ENCODE measurements at regions not wholly inside any gene's neighbourhood (a gene's known extent, or its start where the extent isn't known, plus 50 kb on each side); places are given as distances from the start of the nearest gene placed in this dataset.

DNA sequence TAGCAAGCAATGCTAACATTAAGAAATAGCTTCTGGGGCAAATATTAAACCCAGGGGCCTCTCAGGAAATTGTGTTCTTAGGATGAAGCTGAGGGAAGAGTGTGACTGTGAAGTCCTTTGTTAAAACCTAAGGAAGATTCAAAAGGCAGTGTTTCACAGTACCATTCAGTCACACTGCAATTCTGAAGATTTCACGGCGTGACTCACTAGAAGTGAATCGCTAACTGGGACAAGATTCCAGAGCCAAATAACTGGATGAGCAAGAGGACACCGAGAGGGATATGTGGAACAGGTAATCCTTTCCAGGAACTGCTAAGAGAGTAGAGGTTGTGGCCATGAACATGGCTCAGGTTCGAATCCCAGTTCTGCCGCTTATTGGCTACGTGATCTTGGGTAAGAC lies 61.8 kb upstream of the SMAD3 start:
- DNase-seq (ENCODE audit: low spot score), result peak; percentile 50

- no peak for DNase-seq (ENCODE audit: low spot score)
Measured at GRCh38 chr15:67004142-67004541, 61.3 kb upstream of the SMAD3 start.

- no peak for DNase-seq (ENCODE audit: low spot score)
Measured at GRCh38 chr15:67005294-67005996, 60.0 kb upstream of the SMAD3 start.

DNA sequence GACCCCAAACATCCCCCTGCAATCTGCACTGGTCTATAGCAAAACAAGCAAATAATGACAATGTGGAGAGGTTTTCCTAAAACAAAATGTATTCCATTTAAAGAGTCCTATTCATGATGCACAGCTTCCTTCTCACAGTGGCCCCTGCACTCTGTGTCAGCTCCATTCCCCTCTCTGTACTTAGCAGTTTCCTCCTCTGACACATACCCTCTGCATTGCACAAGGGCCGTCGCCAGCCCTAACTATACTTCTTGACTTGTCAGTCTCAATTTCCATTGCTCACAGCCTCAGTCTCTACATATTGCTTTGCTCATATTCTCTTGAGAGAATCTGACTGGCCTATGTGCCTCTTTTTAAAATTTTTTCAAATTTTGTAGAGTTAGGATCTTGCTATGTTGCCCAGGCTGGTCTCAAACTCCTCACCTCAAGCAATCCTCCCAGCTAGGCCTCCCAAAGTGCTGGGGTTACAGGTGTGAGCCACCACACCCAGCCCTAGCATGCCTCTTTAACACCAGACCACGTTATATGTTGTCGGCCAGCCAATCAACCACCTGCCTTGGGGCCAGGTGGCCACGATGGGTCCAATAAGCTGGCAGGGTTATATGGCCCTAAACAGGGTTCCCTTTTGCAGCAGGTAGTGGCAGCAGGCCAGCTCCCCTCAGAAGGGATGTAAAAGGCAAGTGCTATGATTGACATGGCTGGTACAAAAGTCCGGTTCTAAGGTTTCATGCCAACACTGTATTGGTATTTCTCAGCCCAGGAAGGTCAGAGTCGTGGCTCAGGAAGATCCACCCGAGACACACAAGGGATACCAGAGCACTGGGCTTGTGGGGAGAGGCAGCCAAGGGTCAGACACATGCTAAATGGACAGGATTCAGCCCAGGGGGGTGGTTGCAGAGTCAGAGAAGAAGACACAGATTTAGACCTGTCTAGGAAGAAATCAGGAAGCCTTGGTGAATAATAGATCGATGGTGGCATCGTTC lies 59.0 kb upstream of the SMAD3 start:
- no peak for DNase-seq (ENCODE audit: low spot score)

DNA sequence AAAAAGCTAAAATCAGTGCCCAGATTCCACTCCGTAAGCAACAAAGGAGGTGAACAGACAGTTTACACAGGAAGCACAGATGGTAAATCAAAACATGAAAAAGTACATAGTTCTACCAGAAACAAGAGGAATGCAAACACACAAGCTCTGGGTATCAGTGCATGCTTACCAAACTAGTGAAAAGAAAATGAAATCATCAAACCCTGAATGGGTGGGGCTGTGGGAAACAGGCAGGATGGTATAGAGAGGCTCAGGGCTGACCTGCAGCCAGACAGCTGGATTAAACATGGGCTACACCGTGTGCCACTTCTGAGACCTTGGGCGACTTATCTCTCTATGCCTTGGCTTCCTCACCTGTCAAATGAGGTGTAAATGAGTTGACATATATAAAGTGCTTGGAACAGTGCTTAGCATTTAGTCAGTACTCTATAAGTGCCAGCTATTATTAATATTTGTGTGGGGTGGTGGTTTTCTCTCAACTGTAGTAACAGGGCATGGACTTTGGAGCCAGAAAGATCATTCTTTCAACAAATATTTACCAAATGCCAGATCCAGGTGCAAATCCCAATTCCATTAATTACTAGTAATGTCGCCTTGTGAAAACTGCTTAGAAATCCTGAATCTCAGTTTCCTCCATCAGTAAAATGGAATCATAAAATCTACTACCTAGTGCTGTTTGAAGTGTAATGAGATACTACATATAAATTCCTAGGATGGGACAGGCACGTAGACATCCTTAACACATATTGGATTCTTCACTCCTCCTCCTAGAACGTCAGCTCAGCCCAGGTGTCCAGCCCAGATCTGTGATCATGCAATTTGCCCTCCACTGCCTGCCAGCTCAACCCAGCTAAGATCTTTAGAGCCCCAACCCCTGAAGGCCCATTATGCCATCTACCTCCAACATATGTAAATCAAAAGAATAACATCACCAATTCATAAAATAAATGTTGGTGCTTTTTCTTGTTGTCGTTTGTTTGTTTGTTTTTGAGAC lies 55.5 kb upstream of the SMAD3 start:
- DNase-seq (ENCODE audit: low spot score), result no peak

DNA sequence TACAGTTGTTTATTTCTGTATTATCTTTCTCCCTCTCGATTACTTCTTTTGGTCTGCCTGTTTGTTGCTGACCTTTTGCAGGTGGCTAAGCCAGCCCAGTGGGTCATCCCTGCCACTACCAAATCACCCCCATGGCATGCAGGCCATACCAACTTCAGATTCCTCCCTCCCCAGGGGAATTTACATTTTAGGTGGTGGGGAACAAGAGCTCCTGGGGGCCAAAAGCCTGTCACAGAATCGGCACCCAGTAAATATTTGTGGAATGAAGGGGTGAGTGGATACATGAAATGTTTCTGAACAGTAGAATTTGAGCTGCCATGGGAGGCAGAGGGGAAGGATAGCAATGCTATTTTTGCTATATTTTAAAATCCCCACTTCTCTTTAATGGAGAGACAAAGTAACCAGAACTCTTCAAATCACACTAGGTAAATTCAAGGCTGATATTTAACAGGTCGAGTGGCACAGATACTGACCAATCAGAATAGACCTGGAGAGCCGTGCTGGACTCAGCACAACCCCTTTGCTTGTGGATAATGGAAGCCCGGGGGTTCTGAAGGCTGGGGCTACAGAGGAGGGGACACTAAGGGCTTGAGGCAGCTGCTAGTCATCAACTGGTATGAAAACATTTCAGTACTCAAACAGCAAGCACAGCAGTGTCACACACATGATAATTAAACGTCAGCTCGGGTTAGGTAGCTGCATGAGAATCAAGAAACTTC lies 54.3 kb upstream of the SMAD3 start:
- DNase-seq (ENCODE audit: low spot score), result peak; percentile 19

- no peak for DNase-seq (ENCODE audit: low spot score)
Measured at GRCh38 chr15:67011617-67012005, 53.8 kb upstream of the SMAD3 start.

GRCh38 chr15:67013696-67014095 lies 51.7 kb upstream of the SMAD3 start:
- no peak for DNase-seq (ENCODE audit: low spot score)
